ENCODE measurements at regions not wholly inside any gene's neighbourhood (a gene's known extent, or its start where the extent isn't known, plus 50 kb on each side); places are given as distances from the start of the nearest gene placed in this dataset.

- TF ChIP-seq CTCF (IDR thresholded peaks at IDR 0.05) (no peak), POLR2A (IDR thresholded peaks at IDR 0.05) (no peak), POLR2AphosphoS5 (IDR thresholded peaks at IDR 0.05) (no peak)
Observed at GRCh38 chr14:23817164-23817767, 136.3 kb upstream of the DHRS4 start.
